ENCODE measurements at regions not wholly inside any gene's neighbourhood (a gene's known extent, or its start where the extent isn't known, plus 50 kb on each side); places are given as distances from the start of the nearest gene placed in this dataset.

DNA sequence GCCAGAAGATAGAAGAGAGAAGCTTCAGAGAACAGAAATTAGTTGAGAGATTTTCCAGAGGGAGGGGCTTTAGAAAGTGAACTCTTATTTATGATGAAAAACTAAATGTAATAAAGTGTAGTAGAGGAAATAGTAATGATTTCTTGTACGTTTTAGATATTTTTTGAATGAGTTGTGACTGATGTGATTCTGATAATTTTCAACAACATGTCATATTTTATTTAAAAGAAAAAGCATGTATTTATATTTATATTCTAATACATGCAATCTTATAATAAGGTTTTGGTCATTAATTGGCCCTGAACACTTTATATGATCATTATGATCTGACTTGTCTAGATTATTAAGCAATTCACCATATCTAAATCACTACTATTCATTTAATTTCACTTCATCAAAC lies 735.2 kb upstream of the CDH9 start:
- no peak for FAIRE-seq
- Histone ChIP-seq H3K4ac (replicated peaks; ENCODE audit: insufficient read length, low read depth, low read length) (no peak overlapping the region), H3K23ac (ENCODE audit: insufficient read length) (no peak overlapping the region), H4K20me1 (replicated peaks in 1 of 2; ENCODE audit: control insufficient read depth in 1 of 2, insufficient read depth in 2 of 2, low read length in 2 of 2) (no peaks in the 10 kb centered on the region), H2AFZ (ENCODE audit: low read length) (no peak overlapping the region), H3K18ac (ENCODE audit: extremely low read depth, low read length) (no peak overlapping the region), H3K4me1 (replicated peaks in 1 of 4; ENCODE audit: control insufficient read depth in 3 of 4, insufficient read depth in 4 of 4, low read length in 3 of 4) (no peaks in the 10 kb centered on the region), H3K4me2 (ENCODE audit: insufficient read depth in 1 of 2, low read depth in 2 of 2, low read length in 2 of 2) (no peak overlapping the region), H2BK15ac (ENCODE audit: low read length) (no peak overlapping the region), H3K9ac (replicated peaks in 1 of 4; ENCODE audit: extremely low read depth in 1 of 4, low read depth in 3 of 4, low read length in 3 of 4) (no peak overlapping the region), H3K4me3 (ENCODE audit: extremely low read depth in 1 of 4, insufficient read depth in 2 of 4, low read depth in 3 of 4, low read length in 4 of 4) (no peak overlapping the region), H3K27ac (ENCODE audit: low read depth, low read length) (no peak overlapping the region), H2BK20ac (ENCODE audit: low read length) (no peak overlapping the region), H3K27me3 (replicated peaks in 1 of 4; ENCODE audit: control insufficient read depth in 3 of 4, extremely low read depth in 1 of 4, insufficient read depth in 3 of 4, low read length in 3 of 4) (no peaks in the 10 kb centered on the region), H3K9me3 (ENCODE audit: insufficient read depth in 2 of 2, low read depth in 1 of 2, low read length in 1 of 2) (no peaks in the 10 kb centered on the region), H2AK5ac (ENCODE audit: low read depth, low read length) (no peak overlapping the region), H2BK5ac (ENCODE audit: low read depth, low read length) (no peak overlapping the region), H4K5ac (ENCODE audit: insufficient read length, low read depth, low read length) (no peak overlapping the region), H3K14ac (ENCODE audit: insufficient read length) (no peak overlapping the region), H3K79me1 (ENCODE audit: low read depth, low read length) (no peaks in the 10 kb centered on the region), H3K36me3 (ENCODE audit: control insufficient read depth in 2 of 4, insufficient read depth in 4 of 4, low read length in 3 of 4) (no peaks in the 10 kb centered on the region), H3K79me2 (ENCODE audit: control insufficient read depth in 1 of 2, insufficient read depth in 2 of 2, low read length in 2 of 2) (no peaks in the 10 kb centered on the region), H4K91ac (replicated peaks; ENCODE audit: insufficient read length, low read length) (no peak overlapping the region), H3K56ac (replicated peaks; ENCODE audit: insufficient read length, low read depth, low read length) (no peak overlapping the region), H2BK120ac (replicated peaks; ENCODE audit: low read depth, low read length) (no peak overlapping the region), H2BK12ac (ENCODE audit: low read depth, low read length) (no peak overlapping the region), H4K8ac (ENCODE audit: extremely low read depth, insufficient read depth, low read length) (no peak overlapping the region), H3K23me2 (ENCODE audit: low read depth, low read length) (no peaks in the 10 kb centered on the region)
- 78% methylated on average over 1 of the region's 1 CpG; no CpG with 5 or more reads in 1 of the 2 experiments for WGBS, 2 experiments (ENCODE audit: extremely low coverage in 1 of 2, insufficient coverage in 1 of 2, insufficient read length in 1 of 2, insufficient replicate concordance in 2 of 2, low coverage in 1 of 2, low lambda C conversion rate in 2 of 2, missing lambda C conversion rate in 1 of 2)
- ChIA-PET POLR2A (ENCODE audit: partially characterized antibody) (no interaction called here), CTCF (ENCODE audit: partially characterized antibody) (no interaction called here)
- DNase-seq (ENCODE audit: low read depth in 1 of 2, low spot score in 2 of 2): no peak
- TF ChIP-seq SIN3A (conservative IDR thresholded peaks at IDR 0.05 in 1 of 2, IDR thresholded peaks at IDR 0.05 in 1 of 2; ENCODE audit: low read depth in 1 of 2, low read length in 2 of 2) (no peak), CHD2 (IDR thresholded peaks at IDR 0.05; ENCODE audit: low read length) (no peak), GTF2F1 (IDR thresholded peaks at IDR 0.05; ENCODE audit: borderline replicate concordance, low read depth, low read length) (no peak), POLR2A (IDR thresholded peaks at IDR 0.05; ENCODE audit: control extremely low read depth in 1 of 2, low read depth in 2 of 2, low read length in 2 of 2) (no peak), CBX5 (IDR thresholded peaks at IDR 0.05; ENCODE audit: low read depth, low read length) (no peak), JUN (IDR thresholded peaks at IDR 0.05; ENCODE audit: low read depth, low read length) (no peak), ZNF274 (IDR thresholded peaks at IDR 0.05; ENCODE audit: borderline replicate concordance, extremely low read depth, low read length) (no peak), ATF3 (IDR thresholded peaks at IDR 0.05; ENCODE audit: insufficient read depth, low read depth, low read length) (no peak), KDM5A (IDR thresholded peaks at IDR 0.05; ENCODE audit: low read length) (no peak), YY1 (IDR thresholded peaks at IDR 0.05; ENCODE audit: low read depth, low read length) (no peak), KDM4A (IDR thresholded peaks at IDR 0.05; ENCODE audit: low read depth, low read length, severe bottlenecking) (no peak), JUND (IDR thresholded peaks at IDR 0.05; ENCODE audit: low read length) (no peak), RXRA (IDR thresholded peaks at IDR 0.05; ENCODE audit: insufficient read depth, low read depth, low read length) (no peak), SRF (IDR thresholded peaks at IDR 0.05; ENCODE audit: low read depth, low read length) (no peak)
- TF ChIP-seq, protein P1, sequence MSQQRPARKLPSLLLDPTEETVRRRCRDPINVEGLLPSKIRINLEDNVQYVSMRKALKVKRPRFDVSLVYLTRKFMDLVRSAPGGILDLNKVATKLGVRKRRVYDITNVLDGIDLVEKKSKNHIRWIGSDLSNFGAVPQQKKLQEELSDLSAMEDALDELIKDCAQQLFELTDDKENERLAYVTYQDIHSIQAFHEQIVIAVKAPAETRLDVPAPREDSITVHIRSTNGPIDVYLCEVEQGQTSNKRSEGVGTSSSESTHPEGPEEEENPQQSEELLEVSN (IDR thresholded peaks at IDR 0.05): no peak

All from H1 (cell line).